ENCODE measurements at regions not wholly inside any gene's neighbourhood (a gene's known extent, or its start where the extent isn't known, plus 50 kb on each side); places are given as distances from the start of the nearest gene placed in this dataset.

GRCh38 chr12:125221602-125222001, 156.4 kb downstream of the AACS start:
- ChIA-PET POLR2A (interaction anchor here (0.6 kb wide), 1 partner anchor 73 kb away, joined by 3 read pairs; no protein-coding TSS in a partner anchor), CTCF (interaction anchor here (0.6 kb wide), 2 partner anchors 16 to 352 kb away, joined by 3 to 4 read pairs; no protein-coding TSS in a partner anchor)
- Mint-ChIP-seq H3K27ac (ENCODE audit: low read depth, unreplicated experiment) (no peak overlapping the region), H3K9me3 (ENCODE audit: unreplicated experiment) (no peaks in the 10 kb centered on the region), H3K4me1 (ENCODE audit: insufficient read depth, unreplicated experiment) (peaks cover 4% of the 10 kb centered on the region), H3K27me3 (ENCODE audit: insufficient read depth, unreplicated experiment) (no peaks in the 10 kb centered on the region), H3K36me3 (ENCODE audit: insufficient read depth, unreplicated experiment) (no peaks in the 10 kb centered on the region), H3K4me3 (ENCODE audit: unreplicated experiment) (no peak overlapping the region)
- DNase-seq (ENCODE audit: unreplicated experiment): no peak
- intact Hi-C loops (cut with micrococcal nuclease): no loop called here
- TF ChIP-seq CTCF (IDR thresholded peaks at IDR 0.05; ENCODE audit: unreplicated experiment): no peak
- BruUV-seq (replicated peaks): no TSS peak

GRCh38 chr12:125222876-125223275, 157.6 kb downstream of the AACS start:
- no peaks in the 10 kb centered on the region for H3K9me3 Mint-ChIP-seq (ENCODE audit: unreplicated experiment)
- no peak for TF ChIP-seq CTCF (IDR thresholded peaks at IDR 0.05; ENCODE audit: unreplicated experiment)
- no peaks in the 10 kb centered on the region for H3K27me3 Mint-ChIP-seq (ENCODE audit: insufficient read depth, unreplicated experiment)
- H3K4me3 Mint-ChIP-seq (ENCODE audit: unreplicated experiment): no peak overlapping the region
- BruUV-seq (replicated peaks): no TSS peak
- POLR2A ChIA-PET: no interaction called here
- DNase-seq (ENCODE audit: unreplicated experiment): no peak
- no peak overlapping the region for H3K27ac Mint-ChIP-seq (ENCODE audit: low read depth, unreplicated experiment)
- H3K36me3 Mint-ChIP-seq (ENCODE audit: insufficient read depth, unreplicated experiment): no peaks in the 10 kb centered on the region
- peaks cover 4% of the 10 kb centered on the region for H3K4me1 Mint-ChIP-seq (ENCODE audit: insufficient read depth, unreplicated experiment)
- CTCF ChIA-PET: no interaction called here
- intact Hi-C loops (cut with micrococcal nuclease): no loop called here

- intact Hi-C loops (cut with micrococcal nuclease): no loop called here
- no peak for TF ChIP-seq CTCF (IDR thresholded peaks at IDR 0.05; ENCODE audit: unreplicated experiment)
- Mint-ChIP-seq H3K4me3 (ENCODE audit: unreplicated experiment) (no peak overlapping the region), H3K27ac (ENCODE audit: low read depth, unreplicated experiment) (no peak overlapping the region), H3K9me3 (ENCODE audit: unreplicated experiment) (no peaks in the 10 kb centered on the region), H3K27me3 (ENCODE audit: insufficient read depth, unreplicated experiment) (no peaks in the 10 kb centered on the region), H3K36me3 (ENCODE audit: insufficient read depth, unreplicated experiment) (no peaks in the 10 kb centered on the region), H3K4me1 (ENCODE audit: insufficient read depth, unreplicated experiment) (peaks cover 4% of the 10 kb centered on the region)
- POLR2A ChIA-PET: no interaction called here
- no TSS peak for BruUV-seq (replicated peaks)
- CTCF ChIA-PET: no interaction called here
- no peak for DNase-seq (ENCODE audit: unreplicated experiment)
Observed at GRCh38 chr12:125225641-125226040, 160.4 kb downstream of the AACS start.

GRCh38 chr12:125228519-125229260, 163.5 kb downstream of the AACS start:
- CTCF ChIA-PET: interaction anchor here (0.6 kb wide), 1 partner anchor 272 kb away, joined by 3 read pairs; no protein-coding TSS in a partner anchor
- POLR2A ChIA-PET: no interaction called here
- Mint-ChIP-seq H3K4me1 (ENCODE audit: insufficient read depth, unreplicated experiment) (no peaks in the 10 kb centered on the region), H3K27ac (ENCODE audit: low read depth, unreplicated experiment) (no peak overlapping the region), H3K9me3 (ENCODE audit: unreplicated experiment) (no peaks in the 10 kb centered on the region), H3K36me3 (ENCODE audit: insufficient read depth, unreplicated experiment) (no peaks in the 10 kb centered on the region), H3K27me3 (ENCODE audit: insufficient read depth, unreplicated experiment) (no peaks in the 10 kb centered on the region), H3K4me3 (ENCODE audit: unreplicated experiment) (no peak overlapping the region)
- BruUV-seq (replicated peaks): no TSS peak
- DNase-seq (ENCODE audit: unreplicated experiment): peak; percentile 28
- intact Hi-C loops (cut with micrococcal nuclease): no loop called here
- no peak for TF ChIP-seq CTCF (IDR thresholded peaks at IDR 0.05; ENCODE audit: unreplicated experiment)
